T-cell (primary cell): ENCODE measurements at regions not wholly inside any gene's neighbourhood (a gene's known extent, or its start where the extent isn't known, plus 50 kb on each side); places are given as distances from the start of the nearest gene placed in this dataset.
"Not testable (repeated sequence)": the region's sequence is repeated elsewhere in the genome, so short reads cannot be mapped to it uniquely, and the experiment has no call there.

Experiments
- ATAC-seq, 4 experiments: fragments of 200-7000 bp in 3 of 4; fragments of 150-1000 bp in 1 of 4; cut with Tn5 transposase; replicated peaks in 1 of 4; 1 replicate in 3 of 4; 2 replicates in 1 of 4; pipeline ENCODE4 v1.10.0; 2021; ENCODE audit warnings: moderate library complexity in 3 of 4, mild to moderate bottlenecking in 2 of 4, moderate number of reproducible peaks in 1 of 4
- CTCF ChIA-PET, 2 donors: fragments of 300-600 bp; sonication (Branson Sonifier 250); formaldehyde crosslinking; loops; one replicate each; lab custom pipeline; 2022; ENCODE audit warnings: antibody characterized with exemption in 2 of 2; lab: Charles Lee
- POLR2A ChIA-PET, 2 donors: fragments of 300-600 bp; sonication (Branson Sonifier 250); formaldehyde crosslinking; loops; one replicate each; lab custom pipeline; 2022; ENCODE audit warnings: antibody characterized with exemption in 2 of 2; lab: Charles Lee
- DNase-seq, 35 experiments: peaks; one replicate each; pipeline versions ENCODE4 v3.0.0 to v3.0.0-alpha.2; 2013 to 2023
- H3K27ac ChIP-seq: one replicate; pipeline ENCODE4 v1.5.1; 2013; ENCODE audit warnings: low read length
- H3K27me3 ChIP-seq, 2 experiments: replicated peaks in 1 of 2; 1 replicate in 1 of 2; 2 replicates in 1 of 2; pipeline versions ENCODE4 v1.6.1 to v1.7.0; 2013; ENCODE audit warnings: low read length in 1 of 2, mixed read lengths in 1 of 2; ENCODE audit not compliant: control insufficient read depth in 2 of 2, insufficient read depth in 2 of 2; ENCODE audit errors: extremely low read depth in 1 of 2
- H3K36me3 ChIP-seq, 2 donors: 1 replicate in 1 of 2; 2 replicates in 1 of 2; pipeline versions ENCODE4 v1.6.1 to v1.7.0; 2013; ENCODE audit warnings: low read length in 1 of 2; ENCODE audit not compliant: control insufficient read depth in 2 of 2, insufficient read depth in 1 of 2; ENCODE audit errors: extremely low read depth in 1 of 2
- H3K4me1 ChIP-seq, 2 experiments: 1 replicate in 1 of 2; 2 replicates in 1 of 2; pipeline versions ENCODE4 v1.6.1 to v1.7.0; 2013; ENCODE audit warnings: low read length in 2 of 2, mixed read lengths in 1 of 2; ENCODE audit not compliant: insufficient read depth in 2 of 2, control insufficient read depth in 1 of 2; ENCODE audit errors: extremely low read depth in 1 of 2
- H3K4me3 ChIP-seq, 2 donors: 1 replicate in 1 of 2; 2 replicates in 1 of 2; pipeline versions ENCODE4 v1.5.1 to v1.7.0; 2013; ENCODE audit warnings: mild to moderate bottlenecking in 2 of 2, low read length in 1 of 2, moderate library complexity in 1 of 2; ENCODE audit not compliant: control insufficient read depth in 1 of 2; ENCODE audit errors: extremely low read depth in 1 of 2
- H3K9me3 ChIP-seq: 2 replicates; pipeline ENCODE4 v1.7.0; 2013
- H3K27ac Mint-ChIP-seq, 2 donors: one replicate each; pipeline ENCODE4 v1.8.0; 2020 to 2021; ENCODE audit warnings: mild to moderate bottlenecking in 2 of 2, mixed read lengths in 2 of 2
- H3K27me3 Mint-ChIP-seq, 2 donors: one replicate each; pipeline ENCODE4 v1.8.0; 2021 to 2022; ENCODE audit warnings: mixed read lengths in 2 of 2
- H3K36me3 Mint-ChIP-seq: one replicate; pipeline ENCODE4 v1.8.0; 2021; ENCODE audit warnings: mixed read lengths
- H3K4me1 Mint-ChIP-seq, 3 donors: one replicate each; pipeline ENCODE4 v1.8.0; 2020 to 2022; ENCODE audit warnings: mixed read lengths in 3 of 3, mild to moderate bottlenecking in 1 of 3
- H3K4me3 Mint-ChIP-seq, 3 donors: one replicate each; pipeline ENCODE4 v1.8.0; 2020 to 2022; ENCODE audit warnings: mild to moderate bottlenecking in 3 of 3, mixed read lengths in 3 of 3, moderate library complexity in 3 of 3
- H3K9me3 Mint-ChIP-seq, 3 donors: one replicate each; pipeline ENCODE4 v1.8.0; 2020 to 2022; ENCODE audit warnings: mixed read lengths in 3 of 3
- WGBS: methylation state at CpG from one replicate; pipeline ENCODE4 v1.1.5; 2013; ENCODE audit warnings: missing lambda C conversion rate; ENCODE audit not compliant: insufficient coverage; 5-methylcytosine and 5-hydroxymethylcytosine counted together

DNA sequence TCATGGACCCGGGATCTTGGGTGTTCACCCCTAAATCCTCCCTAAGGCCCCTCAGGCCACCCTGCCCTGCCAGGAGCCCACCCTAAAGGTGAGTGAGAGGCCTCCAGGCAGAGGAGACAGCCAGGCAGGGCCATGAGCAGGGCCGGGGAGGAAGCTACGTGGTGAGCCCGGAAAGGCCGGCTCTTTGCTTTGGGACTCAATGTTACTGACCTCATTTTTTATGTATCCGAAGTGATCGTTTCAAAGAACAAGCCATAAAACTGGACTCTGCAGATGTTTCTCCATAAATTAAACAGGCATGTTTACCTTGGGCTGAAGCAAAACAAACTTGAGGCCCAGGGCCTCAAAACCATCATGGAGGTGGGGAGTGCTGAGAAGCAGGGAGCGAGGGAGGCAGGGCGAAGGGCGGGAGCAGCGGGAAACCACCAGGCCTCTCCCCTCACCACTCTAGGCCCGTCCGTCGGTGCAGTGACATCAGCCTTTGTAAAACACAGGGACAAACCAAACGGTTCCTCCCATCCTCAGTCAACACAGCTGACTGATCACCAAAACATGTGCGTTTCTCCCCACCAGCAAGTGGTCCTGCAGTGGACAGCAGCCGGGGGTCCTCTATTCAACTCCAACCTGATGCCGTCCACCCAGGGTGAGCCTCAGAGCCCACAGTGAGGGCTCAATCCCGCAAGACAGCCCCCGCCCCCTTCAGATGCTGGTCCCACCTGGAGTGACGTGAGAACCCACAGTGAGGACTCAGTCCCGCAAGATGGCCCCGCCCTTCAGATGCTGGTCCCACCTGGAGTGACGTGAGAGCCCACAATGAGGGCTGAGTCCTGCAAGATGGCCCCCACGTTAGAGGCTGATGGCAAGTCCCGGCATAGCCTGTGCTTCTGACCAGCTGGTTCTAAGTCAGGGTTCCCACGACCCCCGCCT, 102.9 kb upstream of the LRPAP1 start:
- Mint-ChIP-seq H3K9me3 (no peaks in the 10 kb centered on the region), H3K36me3 (no peaks in the 10 kb centered on the region), H3K27ac (no peak overlapping the region), H3K4me1 (no peaks in the 10 kb centered on the region), H3K27me3 (peaks cover 7 to 9% of the 10 kb centered on the region in 2 donors), H3K4me3 (no peak overlapping the region)
- DNase-seq (no peak), ATAC-seq (no peak)
- ChIA-PET CTCF (no interaction called here), POLR2A (no interaction called here)
- H3K27ac ChIP-seq = no peak overlapping the region
- no peaks in the 10 kb centered on the region for H3K36me3 ChIP-seq
- H3K4me1 ChIP-seq = no peaks in the 10 kb centered on the region
- H3K9me3 ChIP-seq = no peaks in the 10 kb centered on the region
- peaks cover 0 to 24% of the 10 kb centered on the region in 2 experiments for H3K27me3 ChIP-seq
- 73% methylated on average over 20 of the region's 28 CpGs for WGBS
- H3K4me3 ChIP-seq = no peak overlapping the region

GRCh38 chr4:3634281-3634857, 102.1 kb upstream of the LRPAP1 start:
- Histone ChIP-seq H3K27ac (no peak overlapping the region), H3K4me1 (no peaks in the 10 kb centered on the region), H3K9me3 (no peaks in the 10 kb centered on the region), H3K4me3 (no peak overlapping the region), H3K27me3 (peaks cover 0 to 31% of the 10 kb centered on the region in 2 experiments), H3K36me3 (no peaks in the 10 kb centered on the region)
- peaks cover 6 to 11% of the 10 kb centered on the region in 2 donors for H3K27me3 Mint-ChIP-seq
- ChIA-PET POLR2A (no interaction called here), CTCF (no interaction called here)
- 82% methylated on average over 16 of the region's 17 CpGs for WGBS
- no peak for ATAC-seq
- H3K4me1 Mint-ChIP-seq = no peaks in the 10 kb centered on the region
- no peak overlapping the region for H3K27ac Mint-ChIP-seq
- no peaks in the 10 kb centered on the region for H3K9me3 Mint-ChIP-seq
- DNase-seq = no peak
- H3K36me3 Mint-ChIP-seq = no peaks in the 10 kb centered on the region
- H3K4me3 Mint-ChIP-seq = no peak overlapping the region

GRCh38 chr4:3633277-3633676, 101.1 kb upstream of the LRPAP1 start:
- H3K4me1 ChIP-seq, H3K4me3 Mint-ChIP-seq, H3K9me3 ChIP-seq, H3K36me3 Mint-ChIP-seq, H3K36me3 ChIP-seq, H3K27ac ChIP-seq, ATAC-seq, H3K9me3 Mint-ChIP-seq, H3K4me1 Mint-ChIP-seq, POLR2A ChIA-PET, CTCF ChIA-PET, DNase-seq, H3K4me3 ChIP-seq, H3K27ac Mint-ChIP-seq: not testable (repeated sequence)
- H3K27me3 ChIP-seq = peaks cover 0 to 37% of the 10 kb centered on the region in 2 experiments
- peaks cover 6 to 16% of the 10 kb centered on the region in 2 donors for H3K27me3 Mint-ChIP-seq
- 91% methylated on average over 7 of the region's 10 CpGs for WGBS

DNA sequence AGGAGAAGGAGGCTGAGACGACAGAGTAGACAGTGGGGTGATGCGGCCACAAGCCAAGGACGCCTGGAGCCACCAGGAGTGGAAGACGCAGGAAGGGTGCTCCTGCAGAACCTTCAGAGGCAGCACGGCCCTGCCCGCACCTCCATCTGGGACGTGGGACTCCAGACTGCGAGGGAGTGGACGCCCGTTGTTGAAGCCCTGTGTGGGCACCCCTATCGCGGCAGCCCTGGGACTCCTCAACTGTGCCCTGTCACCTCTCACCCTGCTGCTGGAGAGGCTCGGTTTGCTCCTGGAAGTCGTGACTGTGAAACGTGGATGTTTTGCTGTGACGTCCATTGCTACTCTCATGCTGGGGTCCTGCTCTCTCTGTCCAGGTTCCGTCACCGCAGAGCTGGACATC, 100.6 kb upstream of the LRPAP1 start:
- H3K4me1 ChIP-seq, ATAC-seq, DNase-seq, H3K27ac ChIP-seq, H3K36me3 Mint-ChIP-seq, H3K36me3 ChIP-seq, H3K9me3 ChIP-seq, H3K27ac Mint-ChIP-seq, H3K4me3 ChIP-seq, H3K4me1 Mint-ChIP-seq, H3K4me3 Mint-ChIP-seq, CTCF ChIA-PET, H3K9me3 Mint-ChIP-seq, POLR2A ChIA-PET: not testable (repeated sequence)
- H3K27me3 ChIP-seq = peaks cover 0 to 41% of the 10 kb centered on the region in 2 experiments
- WGBS = 90% methylated on average over 12 of the region's 18 CpGs
- H3K27me3 Mint-ChIP-seq = peaks cover 6 to 17% of the 10 kb centered on the region in 2 donors

- H3K9me3 Mint-ChIP-seq, H3K27ac Mint-ChIP-seq, H3K4me3 ChIP-seq, CTCF ChIA-PET, ATAC-seq, H3K27ac ChIP-seq, DNase-seq, H3K4me1 Mint-ChIP-seq, H3K4me3 Mint-ChIP-seq, H3K4me1 ChIP-seq, POLR2A ChIA-PET, H3K36me3 Mint-ChIP-seq, H3K36me3 ChIP-seq, H3K9me3 ChIP-seq: not testable (repeated sequence)
- peaks cover 6 to 17% of the 10 kb centered on the region in 2 donors for H3K27me3 Mint-ChIP-seq
- WGBS = 70% methylated on average over 9 of the region's 21 CpGs
- H3K27me3 ChIP-seq = peaks cover 0 to 31% of the 10 kb centered on the region in 2 experiments
Observed at GRCh38 chr4:3631544-3632266, 99.5 kb upstream of the LRPAP1 start.

DNA sequence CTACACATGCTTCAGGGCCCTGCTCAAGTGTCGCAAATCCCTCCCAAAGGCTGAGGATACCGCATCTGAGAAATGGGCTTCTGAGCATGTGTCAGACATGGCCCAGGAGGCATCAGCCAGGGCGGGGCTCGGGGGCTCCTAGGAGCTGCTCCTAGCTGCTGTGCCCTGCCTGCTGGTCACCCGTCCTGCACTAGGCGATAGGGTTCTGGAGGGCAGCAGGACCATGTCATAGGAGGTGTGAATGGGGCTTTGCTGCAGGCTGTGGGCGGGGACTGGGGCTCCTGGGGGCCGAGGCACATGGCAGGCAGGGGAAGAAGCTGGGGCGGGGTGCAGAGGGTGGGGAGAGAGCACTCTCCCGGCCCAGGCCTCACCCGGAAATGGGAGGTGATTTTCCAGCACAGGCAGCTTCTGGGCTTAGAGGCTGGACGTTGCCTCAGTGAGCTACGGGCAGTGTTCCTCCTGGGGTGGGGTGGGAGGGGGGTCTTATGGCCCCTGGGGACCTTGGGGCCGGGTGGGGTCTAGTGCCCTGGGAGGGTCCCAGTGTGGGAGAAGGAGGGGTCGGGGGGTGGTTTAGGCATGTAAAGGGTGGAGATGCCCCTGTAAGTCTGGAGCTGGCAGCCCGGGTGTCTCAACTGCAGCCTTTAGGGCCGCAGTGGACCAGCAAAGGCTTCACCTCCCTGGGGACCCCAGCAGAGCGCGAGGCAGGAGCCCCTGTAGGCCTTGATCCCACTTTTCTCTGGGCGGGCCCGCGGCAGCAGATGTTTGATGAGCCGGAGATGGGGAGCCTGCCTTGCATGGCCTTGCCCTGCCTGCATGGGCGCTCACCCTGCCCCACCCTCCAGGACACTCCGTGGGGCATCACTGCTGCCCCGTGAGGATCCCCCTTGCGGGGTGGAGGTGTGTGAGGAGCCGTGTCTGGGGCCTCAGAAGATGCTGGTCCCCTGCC, 98.6 kb upstream of the LRPAP1 start:
- peaks cover 0 to 31% of the 10 kb centered on the region in 2 experiments for H3K27me3 ChIP-seq
- Mint-ChIP-seq H3K36me3 (no peaks in the 10 kb centered on the region), H3K4me3 (no peak overlapping the region), H3K4me1 (no peaks in the 10 kb centered on the region), H3K27ac (no peak overlapping the region), H3K27me3 (peaks cover 3 to 14% of the 10 kb centered on the region in 2 donors), H3K9me3 (no peaks in the 10 kb centered on the region)
- ATAC-seq (no peak), DNase-seq (no peak)
- no peaks in the 10 kb centered on the region for H3K9me3 ChIP-seq
- no peak overlapping the region for H3K4me3 ChIP-seq
- ChIA-PET POLR2A (no interaction called here), CTCF (no interaction called here)
- H3K27ac ChIP-seq = no peak overlapping the region
- no peaks in the 10 kb centered on the region for H3K4me1 ChIP-seq
- H3K36me3 ChIP-seq = no peaks in the 10 kb centered on the region
- 52% methylated on average over 13 of the region's 28 CpGs for WGBS
